ENCODE measurements at regions not wholly inside any gene's neighbourhood (a gene's known extent, or its start where the extent isn't known, plus 50 kb on each side); places are given as distances from the start of the nearest gene placed in this dataset.

GRCh38 chr14:56528927-56529326 is 50.7 kb upstream of the TMEM260 start:
- Histone ChIP-seq H3K36me3 (replicated peaks) (no peaks in the 10 kb centered on the region), H3K4me3 (ENCODE audit: low read depth, low read length) (no peak overlapping the region), H3K27me3 (replicated peaks) (no peaks in the 10 kb centered on the region), H3K27ac (no peak overlapping the region)
- no peak for TF ChIP-seq CTCF (IDR thresholded peaks at IDR 0.05; ENCODE audit: low read depth, low read length, missing control alignments)
- in situ Hi-C loops (cut with HindIII; ENCODE audit: low pct_ligation_motif_present, low sequenced_read_pairs), result no loop called here
- DNase-seq, result no peak

Data from brain microvascular endothelial cell (primary cell).